Spleen (tissue), 11 donors: ENCODE measurements at regions not wholly inside any gene's neighbourhood (a gene's known extent, or its start where the extent isn't known, plus 50 kb on each side); places are given as distances from the start of the nearest gene placed in this dataset.

Experiments used
- DNase-seq: peaks from one replicate; pipeline ENCODE4 v3.0.0-alpha.2; 2020
- H3K27ac ChIP-seq, 8 donors: fragments of 200-600 bp; sonication (generic) in 7 of 8; 1 replicate in 4 of 8; 2 replicates in 4 of 8; pipeline versions ENCODE4 v1.5.0 to v1.8.0; 2016 to 2021; ENCODE audit warnings: inconsistent platforms in 4 of 8, mild to moderate bottlenecking in 4 of 8, moderate library complexity in 1 of 8
- H3K27me3 ChIP-seq, 7 donors: fragments of 200-600 bp; sonication (generic) in 6 of 7; replicated peaks in 1 of 7; 1 replicate in 4 of 7; 2 replicates in 3 of 7; pipeline versions ENCODE4 v1.5.0 to v1.8.0; 2016 to 2021; ENCODE audit warnings: inconsistent platforms in 3 of 7, mild to moderate bottlenecking in 1 of 7
- H3K36me3 ChIP-seq, 6 donors: fragments of 200-600 bp; sonication (generic) in 5 of 6; 1 replicate in 4 of 6; 2 replicates in 2 of 6; pipeline versions ENCODE4 v1.5.0 to v1.8.0; 2016 to 2021; ENCODE audit warnings: inconsistent platforms in 2 of 6
- H3K4me1 ChIP-seq, 6 donors: fragments of 200-600 bp; sonication (generic) in 5 of 6; 1 replicate in 3 of 6; 2 replicates in 3 of 6; pipeline versions ENCODE4 v1.5.0 to v1.8.0; 2016 to 2021; ENCODE audit warnings: inconsistent platforms in 3 of 6
- H3K4me3 ChIP-seq, 8 donors: fragments of 200-600 bp; sonication (generic) in 7 of 8; 1 replicate in 4 of 8; 2 replicates in 4 of 8; pipeline versions ENCODE4 v1.5.0 to v1.8.0; 2016 to 2021; ENCODE audit warnings: inconsistent platforms in 4 of 8, mild to moderate bottlenecking in 4 of 8, moderate library complexity in 2 of 8
- H3K9me3 ChIP-seq, 8 donors: fragments of 200-600 bp; sonication (generic) in 7 of 8; 1 replicate in 4 of 8; 2 replicates in 4 of 8; pipeline versions ENCODE4 v1.5.0 to v1.8.0; 2016 to 2021; ENCODE audit warnings: inconsistent platforms in 4 of 8
- CTCF ChIP-seq, 11 experiments: fragments of 200-600 bp in 7 of 11; fragments of 450-650 bp in 4 of 11; sonication (generic) in 4 of 11; IDR thresholded peaks in 8 of 11; conservative IDR thresholded peaks in 3 of 11; 1 replicate in 7 of 11; 2 replicates in 4 of 11; pipeline versions ENCODE4 v1.4.0 to v1.8.0; 2016 to 2021; ENCODE audit warnings: antibody characterized with exemption in 11 of 11, inconsistent platforms in 4 of 11, mild to moderate bottlenecking in 1 of 11
- POLR2A ChIP-seq, 3 donors: fragments of 450-650 bp; IDR thresholded peaks; one replicate each; pipeline ENCODE4 v1.5.1; 2017; ENCODE audit warnings: antibody characterized with exemption in 3 of 3, mild to moderate bottlenecking in 1 of 3
- POLR2AphosphoS5 ChIP-seq, 3 donors: sonication (generic); formaldehyde crosslinking; IDR thresholded peaks; one replicate each; pipeline ENCODE4 v1.5.1; 2017; ENCODE audit warnings: antibody characterized with exemption in 3 of 3
- WGBS, 5 donors: extraction: QIAGEN DNeasy Blood & Tissue Kit in 3 of 5; methylation state at CpG; one replicate each; pipeline versions ENCODE4 v1.1.5 to v1.1.7; 2013 to 2018; 5-methylcytosine and 5-hydroxymethylcytosine counted together
- intact Hi-C: fragments of 100-400 bp; cut with DNase I; formaldehyde crosslinking; loops from one replicate; pipeline ENCODE4 v1.15.0; 2023; ENCODE audit warnings: low total_unique reads
- donor health status: healthy with polysubstance abuse.
- donor health status: DM: no; HTN: no; CAD: no; lungs with moderate emphysema.
- donor health status: DM: no; HTN: no; CAD: no.
- donor health status: Bipolar disorder and iron deficiency.
- donor health status: healthy.
- donor health status: DM: no; HTN: no; CAD: no.
- donor health status: DM: yes; HTN: yes; CAD: no.

GRCh38 chr16:63682844-63683243 lies 1439.0 kb downstream of the CDH11 start:
- intact Hi-C loops, result no loop called here
- Histone ChIP-seq H3K27me3 (no peaks in the 10 kb centered on the region), H3K4me1 (no peaks in the 10 kb centered on the region), H3K4me3 (no peak overlapping the region), H3K9me3 (peaks cover 0 to 38% (median 27%) of the 10 kb centered on the region in 8 donors), H3K27ac (no peak overlapping the region), H3K36me3 (no peaks in the 10 kb centered on the region)
- TF ChIP-seq CTCF (IDR thresholded peaks at IDR 0.05 in 8 of 11, conservative IDR thresholded peaks at IDR 0.05 in 3 of 11), result no peak
- no peak for TF ChIP-seq POLR2A (IDR thresholded peaks at IDR 0.05)
- no peak for DNase-seq
- WGBS, 5 donors, result 66 to 88% (median 82%) methylated on average over 3 of the region's 3 CpGs

- no peak overlapping the region for H3K4me3 ChIP-seq
- 55 to 77% (median 68%) methylated on average over 2 of the region's 2 CpGs for WGBS, 5 donors
- no peaks in the 10 kb centered on the region for H3K4me1 ChIP-seq
- TF ChIP-seq POLR2A (IDR thresholded peaks at IDR 0.05) (no peak), CTCF (IDR thresholded peaks at IDR 0.05 in 8 of 11, conservative IDR thresholded peaks at IDR 0.05 in 3 of 11) (no peak), POLR2AphosphoS5 (IDR thresholded peaks at IDR 0.05) (no peak)
- intact Hi-C loops, result no loop called here
- no peaks in the 10 kb centered on the region for H3K27me3 ChIP-seq
- no peak for DNase-seq
- H3K9me3 ChIP-seq, result peaks cover 0 to 13% (median 5%) of the 10 kb centered on the region in 8 donors
- H3K27ac ChIP-seq, result no peak overlapping the region
- H3K36me3 ChIP-seq, result no peaks in the 10 kb centered on the region
Observed at GRCh38 chr16:63672493-63672892, 1449.4 kb downstream of the CDH11 start.

GRCh38 chr16:63663155-63663554 lies 1458.7 kb downstream of the CDH11 start:
- Histone ChIP-seq H3K4me3 (no peak overlapping the region), H3K27ac (no peak overlapping the region), H3K9me3 (peaks cover 0 to 20% (median 2%) of the 10 kb centered on the region in 8 donors), H3K4me1 (no peaks in the 10 kb centered on the region), H3K36me3 (no peaks in the 10 kb centered on the region), H3K27me3 (no peaks in the 10 kb centered on the region)
- no peak for TF ChIP-seq POLR2A (IDR thresholded peaks at IDR 0.05)
- TF ChIP-seq CTCF (IDR thresholded peaks at IDR 0.05 in 8 of 11, conservative IDR thresholded peaks at IDR 0.05 in 3 of 11), result no peak
- TF ChIP-seq POLR2AphosphoS5 (IDR thresholded peaks at IDR 0.05), result no peak
- 67 to 89% (median 88%) methylated on average over 1 of the region's 1 CpG for WGBS, 5 donors
- intact Hi-C loops, result no loop called here
- no peak for DNase-seq

- Histone ChIP-seq H3K27me3 (no peaks in the 10 kb centered on the region), H3K9me3 (peaks cover 0 to 12% (median 0%) of the 10 kb centered on the region in 8 donors), H3K27ac (no peak overlapping the region), H3K36me3 (no peaks in the 10 kb centered on the region), H3K4me1 (no peaks in the 10 kb centered on the region), H3K4me3 (no peak overlapping the region)
- WGBS, 5 donors, result 71 to 86% (median 82%) methylated on average over 4 of the region's 4 CpGs
- intact Hi-C loops, result no loop called here
- TF ChIP-seq POLR2AphosphoS5 (IDR thresholded peaks at IDR 0.05) (no peak), POLR2A (IDR thresholded peaks at IDR 0.05) (no peak), CTCF (IDR thresholded peaks at IDR 0.05 in 8 of 11, conservative IDR thresholded peaks at IDR 0.05 in 3 of 11) (no peak)
- DNase-seq, result no peak
Observed at GRCh38 chr16:63655846-63656245, 1466.0 kb downstream of the CDH11 start.
